Gastrocnemius medialis (tissue), 4 donors: ENCODE measurements at regions not wholly inside any gene's neighbourhood (a gene's known extent, or its start where the extent isn't known, plus 50 kb on each side); places are given as distances from the start of the nearest gene placed in this dataset.

Experiments
- ATAC-seq, 2 donors: fragments of 150-250 bp; one replicate each; pipeline ENCODE4 v1.9.1; 2016
- DNase-seq, 2 donors: peaks; one replicate each; pipeline ENCODE4 v3.0.0-alpha.2; 2019
- H3K27ac ChIP-seq, 4 donors: fragments of 200-600 bp; sonication (generic); 1 replicate in 1 of 4; 2 replicates in 3 of 4; pipeline ENCODE4 v1.5.1; 2016 to 2018; ENCODE audit warnings: mild to moderate bottlenecking in 2 of 4, moderate library complexity in 1 of 4
- H3K27me3 ChIP-seq, 3 donors: fragments of 200-600 bp; sonication (generic) in 2 of 3; 1 replicate in 1 of 3; 2 replicates in 2 of 3; pipeline versions ENCODE4 v1.5.1 to v1.6.0; 2016 to 2019; ENCODE audit warnings: mild to moderate bottlenecking in 1 of 3, moderate library complexity in 1 of 3
- H3K36me3 ChIP-seq, 2 donors: fragments of 200-600 bp; sonication (generic) in 1 of 2; one replicate each; pipeline ENCODE4 v1.5.1; 2017 to 2018
- H3K4me1 ChIP-seq, 2 donors: fragments of 200-600 bp; sonication (generic) in 1 of 2; one replicate each; pipeline ENCODE4 v1.5.1; 2016 to 2017; ENCODE audit warnings: mild to moderate bottlenecking in 2 of 2
- H3K4me3 ChIP-seq, 4 donors: fragments of 200-600 bp; sonication (generic) in 3 of 4; 1 replicate in 1 of 4; 2 replicates in 3 of 4; pipeline ENCODE4 v1.5.1; 2016 to 2019; ENCODE audit warnings: mild to moderate bottlenecking in 2 of 4
- H3K9me3 ChIP-seq, 3 donors: fragments of 200-600 bp; sonication (generic) in 2 of 3; 1 replicate in 1 of 3; 2 replicates in 2 of 3; pipeline ENCODE4 v1.5.1; 2016 to 2019
- POLR2A ChIP-seq, 2 donors: fragments of 450-650 bp; IDR thresholded peaks; one replicate each; pipeline ENCODE4 v1.6.1; 2017; ENCODE audit warnings: antibody characterized with exemption in 2 of 2, mild to moderate bottlenecking in 2 of 2, moderate library complexity in 2 of 2
- in situ Hi-C, 4 donors: fragments of 200-750 bp; cut with MboI; loops; one replicate each; pipeline versions ENCODE4 v1.15.0 to v1.8.0; 2017; ENCODE audit warnings: low sequenced_read_pairs in 4 of 4
- intact Hi-C: fragments of 100-400 bp; cut with DNase I; formaldehyde crosslinking; loops from one replicate; pipeline ENCODE4 v1.15.1; 2023; ENCODE audit warnings: low total_unique reads
- TF ChIP-seq, protein P1 (sequence below), 5 experiments: fragments of 450-650 bp in 3 of 5; fragments of 200-600 bp in 2 of 5; sonication (generic) in 2 of 5; IDR thresholded peaks in 4 of 5; conservative IDR thresholded peaks in 1 of 5; 1 replicate in 4 of 5; 2 replicates in 1 of 5; pipeline ENCODE4 v1.5.1; 2016 to 2019; ENCODE audit warnings: antibody characterized with exemption in 5 of 5, mild to moderate bottlenecking in 3 of 5, moderate library complexity in 3 of 5

DNA sequence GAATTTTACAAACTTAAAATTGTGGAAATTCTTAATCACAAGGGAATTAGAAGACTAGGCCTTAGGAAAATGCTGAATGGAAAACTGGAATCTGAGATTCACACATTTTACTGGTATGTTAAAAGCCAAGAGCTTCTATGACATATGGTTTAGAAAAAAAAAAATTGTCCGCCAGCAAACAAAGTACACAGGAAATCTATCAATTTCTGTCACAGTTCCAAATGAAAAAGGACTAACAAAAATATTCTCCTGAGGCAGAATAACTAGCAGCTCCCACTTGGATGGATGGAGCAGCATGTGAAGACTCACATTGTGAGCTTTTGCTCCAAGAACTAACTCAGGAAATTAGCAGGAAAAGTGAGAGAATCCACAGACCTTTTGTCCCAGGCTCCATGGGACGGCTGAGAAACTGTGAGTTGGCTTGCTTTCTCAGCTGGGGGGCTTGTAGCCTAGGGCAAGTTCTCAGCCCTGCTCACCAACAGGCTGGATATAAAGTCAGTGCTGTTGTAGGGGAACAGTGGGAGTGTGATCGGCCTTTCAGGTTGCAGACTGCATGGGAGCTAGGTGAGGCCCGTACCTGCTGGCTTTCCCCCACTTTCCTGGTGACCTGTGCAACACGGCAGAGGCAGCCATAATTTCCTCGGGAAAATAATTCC is 731.1 kb upstream of the SGO1 start:
- no peaks in the 10 kb centered on the region for H3K36me3 ChIP-seq
- H3K27ac ChIP-seq = no peak overlapping the region
- intact Hi-C loops = no loop called here
- no peak overlapping the region for H3K4me3 ChIP-seq
- H3K9me3 ChIP-seq = no peaks in the 10 kb centered on the region
- in situ Hi-C loops = no loop called here
- H3K4me1 ChIP-seq = no peaks in the 10 kb centered on the region
- no peak for TF ChIP-seq POLR2A (IDR thresholded peaks at IDR 0.05)
- TF ChIP-seq, protein P1, sequence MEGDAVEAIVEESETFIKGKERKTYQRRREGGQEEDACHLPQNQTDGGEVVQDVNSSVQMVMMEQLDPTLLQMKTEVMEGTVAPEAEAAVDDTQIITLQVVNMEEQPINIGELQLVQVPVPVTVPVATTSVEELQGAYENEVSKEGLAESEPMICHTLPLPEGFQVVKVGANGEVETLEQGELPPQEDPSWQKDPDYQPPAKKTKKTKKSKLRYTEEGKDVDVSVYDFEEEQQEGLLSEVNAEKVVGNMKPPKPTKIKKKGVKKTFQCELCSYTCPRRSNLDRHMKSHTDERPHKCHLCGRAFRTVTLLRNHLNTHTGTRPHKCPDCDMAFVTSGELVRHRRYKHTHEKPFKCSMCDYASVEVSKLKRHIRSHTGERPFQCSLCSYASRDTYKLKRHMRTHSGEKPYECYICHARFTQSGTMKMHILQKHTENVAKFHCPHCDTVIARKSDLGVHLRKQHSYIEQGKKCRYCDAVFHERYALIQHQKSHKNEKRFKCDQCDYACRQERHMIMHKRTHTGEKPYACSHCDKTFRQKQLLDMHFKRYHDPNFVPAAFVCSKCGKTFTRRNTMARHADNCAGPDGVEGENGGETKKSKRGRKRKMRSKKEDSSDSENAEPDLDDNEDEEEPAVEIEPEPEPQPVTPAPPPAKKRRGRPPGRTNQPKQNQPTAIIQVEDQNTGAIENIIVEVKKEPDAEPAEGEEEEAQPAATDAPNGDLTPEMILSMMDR (IDR thresholded peaks at IDR 0.05 in 4 of 5, conservative IDR thresholded peaks at IDR 0.05 in 1 of 5) = no peak
- no peak for DNase-seq
- no peaks in the 10 kb centered on the region for H3K27me3 ChIP-seq
- ATAC-seq = no peak

DNA sequence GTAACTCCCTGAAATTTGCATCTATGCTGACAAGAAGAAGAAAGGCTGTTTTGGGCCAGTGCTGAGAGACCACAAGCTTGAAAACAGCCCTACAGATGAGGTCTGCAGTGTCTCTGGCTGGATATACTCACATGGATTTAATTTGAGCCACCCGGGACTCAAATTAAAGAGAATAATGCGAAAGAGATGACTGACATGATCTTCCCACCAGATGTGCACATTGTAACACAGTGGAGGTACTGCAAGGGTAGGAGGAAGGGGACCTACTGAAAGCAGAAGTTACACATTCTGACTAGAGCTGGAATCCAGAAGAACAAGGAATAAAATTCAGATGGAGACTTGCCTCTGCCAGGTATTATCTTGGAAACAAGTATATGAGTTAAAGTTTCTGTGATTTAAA is 728.3 kb upstream of the SGO1 start:
- ATAC-seq (no peak), DNase-seq (no peak)
- H3K4me3 ChIP-seq = no peak overlapping the region
- H3K27ac ChIP-seq = no peak overlapping the region
- no peaks in the 10 kb centered on the region for H3K36me3 ChIP-seq
- no peaks in the 10 kb centered on the region for H3K4me1 ChIP-seq
- in situ Hi-C loops (no loop called here), intact Hi-C loops (no loop called here)
- no peaks in the 10 kb centered on the region for H3K27me3 ChIP-seq
- no peaks in the 10 kb centered on the region for H3K9me3 ChIP-seq
- TF ChIP-seq, protein P1 (IDR thresholded peaks at IDR 0.05 in 4 of 5, conservative IDR thresholded peaks at IDR 0.05 in 1 of 5) = no peak
- TF ChIP-seq POLR2A (IDR thresholded peaks at IDR 0.05) = no peak

DNA sequence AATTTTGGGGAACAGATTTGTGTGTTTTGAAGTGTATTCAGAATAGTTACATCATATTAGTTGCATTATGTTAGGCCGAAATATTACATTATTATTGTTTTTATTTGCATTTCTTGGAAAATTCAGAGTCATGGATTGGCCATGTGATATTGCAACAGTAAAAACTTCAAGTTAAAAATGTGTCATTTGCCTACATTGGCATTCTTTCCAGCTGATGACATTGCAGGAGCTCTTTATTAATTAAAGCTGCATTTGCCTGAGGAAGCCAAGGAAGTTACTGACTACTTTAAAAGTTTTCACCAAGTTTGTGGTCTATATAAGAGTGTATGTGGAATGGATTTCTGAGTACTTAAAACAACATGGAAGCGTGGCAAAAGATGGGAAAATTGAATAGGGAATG is 726.4 kb upstream of the SGO1 start:
- TF ChIP-seq POLR2A (IDR thresholded peaks at IDR 0.05) = no peak
- TF ChIP-seq, protein P1 (IDR thresholded peaks at IDR 0.05 in 4 of 5, conservative IDR thresholded peaks at IDR 0.05 in 1 of 5) = no peak
- Histone ChIP-seq H3K9me3 (no peaks in the 10 kb centered on the region), H3K36me3 (no peaks in the 10 kb centered on the region), H3K4me3 (no peak overlapping the region), H3K4me1 (no peaks in the 10 kb centered on the region), H3K27ac (no peak overlapping the region), H3K27me3 (no peaks in the 10 kb centered on the region)
- intact Hi-C loops = no loop called here
- DNase-seq (no peak), ATAC-seq (no peak)
- in situ Hi-C loops = no loop called here

DNA sequence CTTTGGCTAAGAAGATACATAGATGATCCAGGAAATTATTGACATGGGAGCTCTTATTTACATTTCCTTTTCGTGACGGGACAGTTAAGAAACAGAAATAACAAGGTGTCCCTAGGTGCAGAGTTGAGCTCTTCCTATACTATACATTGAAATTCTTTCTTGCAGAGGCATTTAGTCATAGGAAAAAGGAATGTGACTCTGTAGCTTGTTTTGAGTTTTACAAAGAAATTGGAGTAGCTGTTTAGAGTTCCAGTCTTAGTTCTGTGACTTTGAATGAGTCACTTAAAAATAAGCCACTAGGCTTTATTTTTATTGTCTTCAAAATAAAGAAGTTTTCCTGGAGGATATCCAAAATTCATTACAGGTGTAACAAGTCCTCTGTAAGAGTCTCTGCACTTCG is 723.5 kb upstream of the SGO1 start:
- intact Hi-C loops (no loop called here), in situ Hi-C loops (no loop called here)
- H3K27ac ChIP-seq = no peak overlapping the region
- DNase-seq (no peak), ATAC-seq (no peak)
- no peaks in the 10 kb centered on the region for H3K4me1 ChIP-seq
- no peaks in the 10 kb centered on the region for H3K9me3 ChIP-seq
- H3K4me3 ChIP-seq = no peak overlapping the region
- H3K27me3 ChIP-seq = no peaks in the 10 kb centered on the region
- TF ChIP-seq, protein P1 (IDR thresholded peaks at IDR 0.05 in 4 of 5, conservative IDR thresholded peaks at IDR 0.05 in 1 of 5) = no peak
- no peak for TF ChIP-seq POLR2A (IDR thresholded peaks at IDR 0.05)
- no peaks in the 10 kb centered on the region for H3K36me3 ChIP-seq
